Vagina (tissue), 2 donors: ENCODE measurements at regions not wholly inside any gene's neighbourhood (a gene's known extent, or its start where the extent isn't known, plus 50 kb on each side); places are given as distances from the start of the nearest gene placed in this dataset.
A peak's percentile ranks its signal among the peaks of the same experiment; 100 is the strongest.

Source experiments
- DNase-seq, 2 donors: peaks; one replicate each; pipeline ENCODE4 v3.0.0-alpha.2; 2017; ENCODE audit errors: extremely low spot score in 2 of 2
- H3K27ac ChIP-seq: fragments of 200-600 bp; sonication (generic); one replicate; pipeline ENCODE4 v1.5.1; 2019
- H3K27me3 ChIP-seq: fragments of 200-600 bp; sonication (generic); one replicate; pipeline ENCODE4 v1.5.1; 2019
- H3K36me3 ChIP-seq, 2 donors: fragments of 200-600 bp; sonication (generic); one replicate each; pipeline ENCODE4 v1.5.1; 2017 to 2019
- H3K4me1 ChIP-seq: fragments of 200-600 bp; sonication (generic); one replicate; pipeline ENCODE4 v1.5.1; 2019
- H3K4me3 ChIP-seq, 2 donors: fragments of 200-600 bp; sonication (generic); 1 replicate in 1 of 2; 2 replicates in 1 of 2; pipeline ENCODE4 v1.5.1; 2016 to 2019
- H3K9me3 ChIP-seq: fragments of 200-600 bp; sonication (generic); one replicate; pipeline ENCODE4 v1.5.1; 2019
- POLR2A ChIP-seq, 2 donors: fragments of 450-650 bp; IDR thresholded peaks; one replicate each; pipeline ENCODE4 v1.6.1; 2017; ENCODE audit warnings: antibody characterized with exemption in 2 of 2, mild to moderate bottlenecking in 2 of 2, moderate library complexity in 2 of 2
- POLR2AphosphoS5 ChIP-seq, 2 donors: sonication (generic); formaldehyde crosslinking; IDR thresholded peaks; one replicate each; pipeline ENCODE4 v1.9.0; 2017; ENCODE audit warnings: antibody characterized with exemption in 2 of 2, mild to moderate bottlenecking in 2 of 2, low read depth in 1 of 2; ENCODE audit not compliant: insufficient read depth in 1 of 2
- intact Hi-C: fragments of 100-400 bp; cut with DNase I; formaldehyde crosslinking; loops from one replicate; pipeline ENCODE4 v1.15.1; 2023
- TF ChIP-seq, protein P1 (sequence below), 3 experiments: fragments of 450-650 bp in 2 of 3; fragments of 200-600 bp in 1 of 3; sonication (generic) in 1 of 3; IDR thresholded peaks; one replicate each; pipeline ENCODE4 v1.5.1; 2017 to 2019; ENCODE audit warnings: antibody characterized with exemption in 3 of 3, mild to moderate bottlenecking in 2 of 3, moderate library complexity in 2 of 3

DNA sequence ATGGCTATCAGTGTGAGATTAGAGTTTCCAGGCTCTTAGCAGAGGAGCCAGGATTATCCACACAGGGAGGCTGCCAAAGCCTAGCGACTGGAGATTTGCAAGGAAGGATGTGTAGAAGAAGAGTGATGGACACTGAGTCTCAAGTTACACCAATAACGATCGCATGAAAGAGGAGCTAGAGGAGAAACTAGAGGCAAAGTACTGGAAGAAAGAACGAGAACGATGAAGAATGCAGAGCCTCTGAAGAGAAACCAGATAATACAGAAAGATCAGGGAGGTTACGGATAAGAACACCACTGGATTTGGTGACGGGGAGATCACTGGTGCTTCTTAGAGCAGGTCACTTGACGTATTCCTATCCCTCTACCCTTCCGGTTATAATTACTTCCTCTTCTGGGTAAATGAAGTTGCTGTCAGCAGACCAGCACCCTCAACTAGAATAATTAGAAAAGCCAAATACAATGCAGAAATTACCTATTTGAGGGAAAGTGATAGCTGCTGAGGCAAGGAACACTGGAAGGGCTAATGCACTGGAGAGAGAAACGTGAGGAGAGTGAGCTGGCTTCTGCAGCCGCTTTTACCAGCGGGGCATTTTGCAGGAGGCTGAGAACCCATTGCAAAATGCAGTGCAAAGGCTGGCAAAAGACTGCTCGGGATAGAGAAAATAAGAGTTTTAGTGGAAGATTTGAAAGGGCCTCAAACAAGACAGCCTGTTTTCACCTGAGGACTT is 93.1 kb upstream of the HIF1A start:
- intact Hi-C loops, result no loop called here

DNA sequence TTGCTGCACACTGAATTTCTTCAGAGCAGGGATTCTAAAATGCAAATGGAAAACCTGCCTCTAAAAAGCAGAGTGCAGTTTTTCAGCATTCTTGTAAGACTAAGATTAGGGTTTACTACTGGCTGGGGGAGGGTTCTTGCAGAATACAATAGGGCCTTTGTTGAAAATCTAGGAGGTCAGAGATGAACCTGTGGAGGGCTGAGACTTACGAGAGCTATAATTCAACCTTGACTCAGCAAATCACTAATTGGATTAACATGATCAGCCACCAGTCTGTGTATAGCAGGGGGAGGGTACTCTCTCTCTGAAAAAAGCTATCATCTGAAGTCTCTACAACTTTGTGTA is 92.6 kb upstream of the HIF1A start:
- TF ChIP-seq POLR2AphosphoS5 (IDR thresholded peaks at IDR 0.05; ENCODE audit: insufficient read depth in 1 of 2, low read depth in 1 of 2), result no peak
- TF ChIP-seq POLR2A (IDR thresholded peaks at IDR 0.05), result no peak
- TF ChIP-seq, protein P1, sequence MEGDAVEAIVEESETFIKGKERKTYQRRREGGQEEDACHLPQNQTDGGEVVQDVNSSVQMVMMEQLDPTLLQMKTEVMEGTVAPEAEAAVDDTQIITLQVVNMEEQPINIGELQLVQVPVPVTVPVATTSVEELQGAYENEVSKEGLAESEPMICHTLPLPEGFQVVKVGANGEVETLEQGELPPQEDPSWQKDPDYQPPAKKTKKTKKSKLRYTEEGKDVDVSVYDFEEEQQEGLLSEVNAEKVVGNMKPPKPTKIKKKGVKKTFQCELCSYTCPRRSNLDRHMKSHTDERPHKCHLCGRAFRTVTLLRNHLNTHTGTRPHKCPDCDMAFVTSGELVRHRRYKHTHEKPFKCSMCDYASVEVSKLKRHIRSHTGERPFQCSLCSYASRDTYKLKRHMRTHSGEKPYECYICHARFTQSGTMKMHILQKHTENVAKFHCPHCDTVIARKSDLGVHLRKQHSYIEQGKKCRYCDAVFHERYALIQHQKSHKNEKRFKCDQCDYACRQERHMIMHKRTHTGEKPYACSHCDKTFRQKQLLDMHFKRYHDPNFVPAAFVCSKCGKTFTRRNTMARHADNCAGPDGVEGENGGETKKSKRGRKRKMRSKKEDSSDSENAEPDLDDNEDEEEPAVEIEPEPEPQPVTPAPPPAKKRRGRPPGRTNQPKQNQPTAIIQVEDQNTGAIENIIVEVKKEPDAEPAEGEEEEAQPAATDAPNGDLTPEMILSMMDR (IDR thresholded peaks at IDR 0.05), result no peak
- no peaks in the 10 kb centered on the region for H3K36me3 ChIP-seq
- H3K4me3 ChIP-seq, result no peak overlapping the region
- intact Hi-C loops, result no loop called here
- DNase-seq, result no peak
- H3K27me3 ChIP-seq, result no peaks in the 10 kb centered on the region
- H3K4me1 ChIP-seq, result no peaks in the 10 kb centered on the region
- H3K27ac ChIP-seq, result no peak overlapping the region
- H3K9me3 ChIP-seq, result no peaks in the 10 kb centered on the region

More for the DNA sequence above, 93.1 kb upstream of the HIF1A start:
- H3K27ac ChIP-seq, result no peak overlapping the region
- no peaks in the 10 kb centered on the region for H3K27me3 ChIP-seq
- TF ChIP-seq POLR2A (IDR thresholded peaks at IDR 0.05), result no peak
- TF ChIP-seq POLR2AphosphoS5 (IDR thresholded peaks at IDR 0.05; ENCODE audit: insufficient read depth in 1 of 2, low read depth in 1 of 2), result no peak
- H3K4me3 ChIP-seq, result no peak overlapping the region
- no peaks in the 10 kb centered on the region for H3K9me3 ChIP-seq
- no peaks in the 10 kb centered on the region for H3K36me3 ChIP-seq
- no peaks in the 10 kb centered on the region for H3K4me1 ChIP-seq
- DNase-seq, result no peak

DNA sequence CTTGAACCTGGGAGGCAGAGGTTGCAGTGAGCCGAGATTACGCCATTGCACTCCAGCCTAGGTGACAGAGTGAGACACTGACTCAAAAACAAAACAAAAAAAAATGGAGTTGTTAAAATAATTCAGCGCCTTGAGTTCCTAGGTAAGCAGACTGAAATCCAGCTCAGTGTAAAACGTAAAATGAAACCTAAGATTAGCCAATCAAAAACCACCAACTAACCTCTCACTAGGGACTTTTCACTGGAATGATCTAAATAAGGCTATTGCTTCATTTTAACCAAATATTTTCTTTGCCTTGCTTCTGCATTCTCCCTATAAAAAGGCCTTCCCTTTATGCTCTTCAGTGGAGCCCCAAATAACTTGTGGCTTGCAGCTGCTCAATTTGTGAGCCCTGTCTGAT is 91.6 kb upstream of the HIF1A start:
- Histone ChIP-seq H3K27me3 (no peaks in the 10 kb centered on the region), H3K4me3 (no peak overlapping the region), H3K9me3 (no peaks in the 10 kb centered on the region), H3K4me1 (no peaks in the 10 kb centered on the region), H3K27ac (no peak overlapping the region), H3K36me3 (no peaks in the 10 kb centered on the region)
- no peak for DNase-seq
- TF ChIP-seq POLR2AphosphoS5 (IDR thresholded peaks at IDR 0.05; ENCODE audit: insufficient read depth in 1 of 2, low read depth in 1 of 2) (no peak), POLR2A (IDR thresholded peaks at IDR 0.05) (no peak)
- TF ChIP-seq, protein P1 (IDR thresholded peaks at IDR 0.05), result no peak
- intact Hi-C loops, result no loop called here

DNA sequence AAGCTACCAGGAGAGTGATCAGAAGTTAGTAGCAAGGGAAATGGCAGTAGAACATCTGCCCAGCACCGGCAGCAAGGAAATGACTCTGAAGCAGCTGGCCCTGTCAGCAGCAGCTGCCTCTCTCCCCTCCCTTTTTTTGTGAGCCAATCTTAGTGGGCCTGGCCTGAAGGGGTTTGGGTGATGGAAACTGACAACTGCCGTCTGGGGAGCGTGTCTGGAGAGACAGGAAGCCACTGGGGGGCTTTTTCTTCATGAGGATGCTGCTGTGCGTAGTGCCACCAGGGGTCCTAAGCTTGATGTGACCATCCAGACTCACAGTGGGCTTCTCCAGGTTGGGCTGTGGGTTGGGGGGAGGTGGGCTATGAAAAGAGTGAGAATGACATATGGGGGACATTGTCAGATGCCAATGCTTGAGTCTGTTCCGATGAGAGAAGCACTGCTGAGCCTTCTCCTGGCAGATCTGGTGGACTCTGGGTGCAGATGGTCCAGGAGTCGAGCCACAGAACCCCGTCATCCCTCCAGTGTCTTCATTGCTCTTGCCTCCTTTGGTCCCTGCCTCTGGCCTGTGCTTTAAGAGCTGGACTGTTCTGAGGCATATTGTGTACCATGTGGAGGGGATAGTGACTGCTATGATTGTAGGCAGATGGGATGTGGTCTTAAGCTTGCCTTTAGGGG is 87.6 kb upstream of the HIF1A start:
- no peaks in the 10 kb centered on the region for H3K27me3 ChIP-seq
- no peaks in the 10 kb centered on the region for H3K9me3 ChIP-seq
- peaks cover 15% of the 10 kb centered on the region for H3K4me1 ChIP-seq
- TF ChIP-seq POLR2A (IDR thresholded peaks at IDR 0.05), result no peak
- TF ChIP-seq, protein P1 (IDR thresholded peaks at IDR 0.05), result no peak
- TF ChIP-seq POLR2AphosphoS5 (IDR thresholded peaks at IDR 0.05; ENCODE audit: insufficient read depth in 1 of 2, low read depth in 1 of 2), result no peak
- intact Hi-C loops, result no loop called here
- no peak for DNase-seq
- no peak overlapping the region for H3K27ac ChIP-seq
- no peak overlapping the region for H3K4me3 ChIP-seq
- H3K36me3 ChIP-seq, result no peaks in the 10 kb centered on the region

DNA sequence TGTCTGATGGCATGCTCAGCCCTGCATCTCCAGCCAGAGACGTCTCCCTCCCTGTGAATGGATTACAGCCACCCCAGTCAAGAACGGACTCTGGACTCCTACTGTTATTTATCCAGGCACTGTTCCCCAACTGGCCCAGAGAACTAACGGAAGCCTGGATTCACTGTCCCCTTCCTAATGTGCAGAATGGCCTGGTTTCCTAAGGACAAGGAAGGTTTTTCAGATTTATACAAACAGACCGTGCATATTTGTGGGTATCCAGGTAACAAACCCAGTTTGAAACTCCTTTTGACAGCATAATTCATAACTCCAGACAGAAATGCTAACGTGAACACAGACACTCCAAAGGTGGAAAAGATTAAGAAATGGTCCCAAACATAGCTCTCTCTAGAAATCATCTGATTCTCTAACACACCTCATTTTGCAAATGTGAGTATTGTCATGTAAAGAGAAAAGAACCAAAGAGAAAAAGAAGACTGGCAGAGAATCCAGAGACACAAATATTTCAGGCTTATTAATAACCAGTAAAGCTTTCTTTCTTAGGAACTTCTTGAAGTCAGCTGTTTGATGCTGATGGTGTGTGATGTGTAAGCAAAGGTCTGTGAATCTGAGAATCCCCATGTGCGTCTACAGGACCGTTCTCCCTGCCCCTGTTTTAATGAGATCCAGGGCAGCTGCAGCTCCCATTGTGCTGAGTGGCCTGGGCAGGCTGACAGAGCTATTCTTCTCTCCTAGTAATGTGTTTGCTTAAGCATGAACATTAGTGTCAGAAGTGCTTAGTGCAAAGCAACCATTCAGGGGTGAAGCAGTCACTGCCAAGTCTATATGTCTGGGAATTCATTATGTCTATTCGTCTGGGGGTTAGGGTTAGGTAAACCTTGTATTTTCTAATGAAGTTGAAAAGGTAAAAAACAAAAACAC is 86.8 kb upstream of the HIF1A start:
- no peak for DNase-seq
- TF ChIP-seq POLR2A (IDR thresholded peaks at IDR 0.05) (no peak), POLR2AphosphoS5 (IDR thresholded peaks at IDR 0.05; ENCODE audit: insufficient read depth in 1 of 2, low read depth in 1 of 2) (no peak)
- TF ChIP-seq, protein P1 (IDR thresholded peaks at IDR 0.05), result no peak
- Histone ChIP-seq H3K4me1 (peaks cover 15% of the 10 kb centered on the region), H3K27ac (peak overlapping the region; percentile 7), H3K27me3 (no peaks in the 10 kb centered on the region), H3K9me3 (no peaks in the 10 kb centered on the region), H3K36me3 (no peaks in the 10 kb centered on the region), H3K4me3 (no peak overlapping the region)
- intact Hi-C loops, result no loop called here
